Eye (tissue), 1 donor: ENCODE measurements at regions not wholly inside any gene's neighbourhood (a gene's known extent, or its start where the extent isn't known, plus 50 kb on each side); places are given as distances from the start of the nearest gene placed in this dataset.

Experiments used
- DNase-seq: peaks from one replicate; pipeline ENCODE4 v3.0.0-alpha.2; 2015

GRCh38 chr13:74040200-74040599, 94.0 kb downstream of the KLF12 start:
- peak; percentile 51 for DNase-seq

- no peak for DNase-seq
Measured at GRCh38 chr13:74039667-74040066, 94.5 kb downstream of the KLF12 start.

GRCh38 chr13:74039154-74039553, 95.0 kb downstream of the KLF12 start:
- no peak for DNase-seq

- DNase-seq = no peak
Measured at GRCh38 chr13:74037762-74038161, 96.4 kb downstream of the KLF12 start.

- peak; percentile 51 for DNase-seq
Measured at GRCh38 chr13:74036373-74036772, 97.8 kb downstream of the KLF12 start.

GRCh38 chr13:74035896-74036295, 98.3 kb downstream of the KLF12 start:
- DNase-seq = no peak

GRCh38 chr13:74032325-74032724, 101.9 kb downstream of the KLF12 start:
- DNase-seq = no peak

GRCh38 chr13:74027161-74027779, 106.9 kb downstream of the KLF12 start:
- DNase-seq = no peak

- DNase-seq = no peak
Measured at GRCh38 chr13:74026753-74027152, 107.5 kb downstream of the KLF12 start.

- DNase-seq = no peak
Measured at GRCh38 chr13:74025369-74025768, 108.8 kb downstream of the KLF12 start.

- DNase-seq = no peak
Measured at GRCh38 chr13:74024856-74025255, 109.3 kb downstream of the KLF12 start.

GRCh38 chr13:74024314-74024713, 109.9 kb downstream of the KLF12 start:
- DNase-seq = no peak

- no peak for DNase-seq
Measured at GRCh38 chr13:74023484-74023883, 110.7 kb downstream of the KLF12 start.

- no peak for DNase-seq
Measured at GRCh38 chr13:74021505-74021904, 112.7 kb downstream of the KLF12 start.

- DNase-seq = no peak
Measured at GRCh38 chr13:74018062-74018431, 116.2 kb downstream of the KLF12 start.

GRCh38 chr13:74017301-74018061, 116.7 kb downstream of the KLF12 start:
- DNase-seq = peak; percentile 47

- DNase-seq = no peak
Measured at GRCh38 chr13:74015137-74015536, 119.1 kb downstream of the KLF12 start.

- no peak for DNase-seq
Measured at GRCh38 chr13:74009100-74009668, 125.0 kb downstream of the KLF12 start.

- no peak for DNase-seq
Measured at GRCh38 chr13:74006666-74007065, 127.5 kb downstream of the KLF12 start.

- no peak for DNase-seq
Measured at GRCh38 chr13:74005320-74006157, 128.7 kb downstream of the KLF12 start.

- no peak for DNase-seq
Measured at GRCh38 chr13:74004109-74004508, 130.1 kb downstream of the KLF12 start.

- no peak for DNase-seq
Measured at GRCh38 chr13:74003374-74003773, 130.8 kb downstream of the KLF12 start.

- no peak for DNase-seq
Measured at GRCh38 chr13:74000876-74001275, 133.3 kb downstream of the KLF12 start.
